Gastrocnemius medialis (tissue), 4 donors: ENCODE measurements at regions not wholly inside any gene's neighbourhood (a gene's known extent, or its start where the extent isn't known, plus 50 kb on each side); places are given as distances from the start of the nearest gene placed in this dataset.

Source experiments
- ATAC-seq, 2 donors: fragments of 150-250 bp; one replicate each; pipeline ENCODE4 v1.9.1; 2016
- DNase-seq, 2 donors: peaks; one replicate each; pipeline ENCODE4 v3.0.0-alpha.2; 2019
- H3K27ac ChIP-seq, 4 donors: fragments of 200-600 bp; sonication (generic); 1 replicate in 1 of 4; 2 replicates in 3 of 4; pipeline ENCODE4 v1.5.1; 2016 to 2018; ENCODE audit warnings: mild to moderate bottlenecking in 2 of 4, moderate library complexity in 1 of 4
- H3K27me3 ChIP-seq, 3 donors: fragments of 200-600 bp; sonication (generic) in 2 of 3; 1 replicate in 1 of 3; 2 replicates in 2 of 3; pipeline versions ENCODE4 v1.5.1 to v1.6.0; 2016 to 2019; ENCODE audit warnings: mild to moderate bottlenecking in 1 of 3, moderate library complexity in 1 of 3
- H3K36me3 ChIP-seq, 2 donors: fragments of 200-600 bp; sonication (generic) in 1 of 2; one replicate each; pipeline ENCODE4 v1.5.1; 2017 to 2018
- H3K4me1 ChIP-seq, 2 donors: fragments of 200-600 bp; sonication (generic) in 1 of 2; one replicate each; pipeline ENCODE4 v1.5.1; 2016 to 2017; ENCODE audit warnings: mild to moderate bottlenecking in 2 of 2
- H3K4me3 ChIP-seq, 4 donors: fragments of 200-600 bp; sonication (generic) in 3 of 4; 1 replicate in 1 of 4; 2 replicates in 3 of 4; pipeline ENCODE4 v1.5.1; 2016 to 2019; ENCODE audit warnings: mild to moderate bottlenecking in 2 of 4
- H3K9me3 ChIP-seq, 3 donors: fragments of 200-600 bp; sonication (generic) in 2 of 3; 1 replicate in 1 of 3; 2 replicates in 2 of 3; pipeline ENCODE4 v1.5.1; 2016 to 2019
- CTCF ChIP-seq, 5 experiments: fragments of 450-650 bp in 3 of 5; fragments of 200-600 bp in 2 of 5; sonication (generic) in 2 of 5; IDR thresholded peaks in 4 of 5; conservative IDR thresholded peaks in 1 of 5; 1 replicate in 4 of 5; 2 replicates in 1 of 5; pipeline ENCODE4 v1.5.1; 2016 to 2019; ENCODE audit warnings: antibody characterized with exemption in 5 of 5, mild to moderate bottlenecking in 3 of 5, moderate library complexity in 3 of 5
- POLR2A ChIP-seq, 2 donors: fragments of 450-650 bp; IDR thresholded peaks; one replicate each; pipeline ENCODE4 v1.6.1; 2017; ENCODE audit warnings: antibody characterized with exemption in 2 of 2, mild to moderate bottlenecking in 2 of 2, moderate library complexity in 2 of 2
- in situ Hi-C, 4 donors: fragments of 200-750 bp; cut with MboI; loops; one replicate each; pipeline versions ENCODE4 v1.15.0 to v1.8.0; 2017; ENCODE audit warnings: low sequenced_read_pairs in 4 of 4
- intact Hi-C: fragments of 100-400 bp; cut with DNase I; formaldehyde crosslinking; loops from one replicate; pipeline ENCODE4 v1.15.1; 2023; ENCODE audit warnings: low total_unique reads

- Histone ChIP-seq H3K9me3 (no peaks in the 10 kb centered on the region), H3K27me3 (no peaks in the 10 kb centered on the region), H3K4me1 (peaks cover 51 to 55% of the 10 kb centered on the region in 2 donors), H3K36me3 (no peaks in the 10 kb centered on the region), H3K27ac (no peak overlapping the region), H3K4me3 (no peak overlapping the region)
- intact Hi-C loops (no loop called here), in situ Hi-C loops (no loop called here)
- TF ChIP-seq CTCF (IDR thresholded peaks at IDR 0.05 in 4 of 5, conservative IDR thresholded peaks at IDR 0.05 in 1 of 5) (no peak), POLR2A (IDR thresholded peaks at IDR 0.05) (no peak)
- no peak for ATAC-seq
- no peak for DNase-seq
Observed at GRCh38 chr6:22150368-22151035, 146.3 kb downstream of the PRL start.

- ATAC-seq = no peak
- no peak for DNase-seq
- in situ Hi-C loops = no loop called here
- Histone ChIP-seq H3K9me3 (no peaks in the 10 kb centered on the region), H3K4me3 (no peak overlapping the region), H3K36me3 (no peaks in the 10 kb centered on the region), H3K27ac (no peak overlapping the region), H3K27me3 (no peaks in the 10 kb centered on the region), H3K4me1 (peaks cover 40 to 41% of the 10 kb centered on the region in 2 donors)
- TF ChIP-seq CTCF (IDR thresholded peaks at IDR 0.05 in 4 of 5, conservative IDR thresholded peaks at IDR 0.05 in 1 of 5) = no peak
- no peak for TF ChIP-seq POLR2A (IDR thresholded peaks at IDR 0.05)
- intact Hi-C loops = no loop called here
Observed at GRCh38 chr6:22151892-22152291, 144.9 kb downstream of the PRL start.

GRCh38 chr6:22152841-22153240 lies 144.0 kb downstream of the PRL start:
- TF ChIP-seq CTCF (IDR thresholded peaks at IDR 0.05 in 4 of 5, conservative IDR thresholded peaks at IDR 0.05 in 1 of 5) = no peak
- TF ChIP-seq POLR2A (IDR thresholded peaks at IDR 0.05) = no peak
- H3K27me3 ChIP-seq = no peaks in the 10 kb centered on the region
- H3K4me1 ChIP-seq = peaks cover 30 to 32% of the 10 kb centered on the region in 2 donors
- intact Hi-C loops = no loop called here
- H3K4me3 ChIP-seq = no peak overlapping the region
- H3K9me3 ChIP-seq = no peaks in the 10 kb centered on the region
- ATAC-seq (no peak), DNase-seq (no peak)
- in situ Hi-C loops = no loop called here
- H3K36me3 ChIP-seq = no peaks in the 10 kb centered on the region
- H3K27ac ChIP-seq = no peak overlapping the region

- intact Hi-C loops = no loop called here
- no peak overlapping the region for H3K27ac ChIP-seq
Observed at GRCh38 chr6:22153384-22154158, 143.3 kb downstream of the PRL start.

More at GRCh38 chr6:22153384-22154158, 143.3 kb downstream of the PRL start:
- peaks cover 23 to 25% of the 10 kb centered on the region in 2 donors for H3K4me1 ChIP-seq
- ATAC-seq = no peak
- in situ Hi-C loops = no loop called here
- no peak overlapping the region for H3K4me3 ChIP-seq
- TF ChIP-seq CTCF (IDR thresholded peaks at IDR 0.05 in 4 of 5, conservative IDR thresholded peaks at IDR 0.05 in 1 of 5) (no peak), POLR2A (IDR thresholded peaks at IDR 0.05) (no peak)
- DNase-seq = no peak
- no peaks in the 10 kb centered on the region for H3K27me3 ChIP-seq
- H3K9me3 ChIP-seq = no peaks in the 10 kb centered on the region
- no peaks in the 10 kb centered on the region for H3K36me3 ChIP-seq
